GM19467 (cell line): ENCODE measurements at regions not wholly inside any gene's neighbourhood (a gene's known extent, or its start where the extent isn't known, plus 50 kb on each side); places are given as distances from the start of the nearest gene placed in this dataset.

Experiments
- ATAC-seq: cut with Tn5 transposase; IDR thresholded peaks from one replicate; pipeline ENCODE4 v1.9.1; 2021; ENCODE audit warnings: mild to moderate bottlenecking, moderate library complexity; ENCODE audit not compliant: unreplicated experiment

DNA sequence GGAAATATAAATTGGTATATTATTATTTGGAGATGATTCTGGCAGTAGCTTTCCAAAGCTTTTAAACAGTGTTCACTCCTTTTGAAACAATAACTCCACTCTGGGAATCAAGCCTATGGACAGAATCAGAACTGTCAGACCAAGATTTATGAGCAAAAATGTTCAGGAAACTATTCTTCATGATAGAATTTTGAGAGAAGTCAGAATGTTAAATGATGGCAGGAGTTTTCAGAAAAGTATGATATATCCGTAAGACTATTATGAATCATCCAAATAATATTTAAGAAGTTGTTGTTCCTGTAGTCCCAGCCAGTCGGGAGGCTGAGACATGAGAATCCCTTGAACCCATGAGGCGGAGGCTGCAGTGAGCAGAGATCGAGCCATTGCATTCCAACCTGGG lies 50.5 kb upstream of the ADGRG2 start:
- ATAC-seq = no peak

DNA sequence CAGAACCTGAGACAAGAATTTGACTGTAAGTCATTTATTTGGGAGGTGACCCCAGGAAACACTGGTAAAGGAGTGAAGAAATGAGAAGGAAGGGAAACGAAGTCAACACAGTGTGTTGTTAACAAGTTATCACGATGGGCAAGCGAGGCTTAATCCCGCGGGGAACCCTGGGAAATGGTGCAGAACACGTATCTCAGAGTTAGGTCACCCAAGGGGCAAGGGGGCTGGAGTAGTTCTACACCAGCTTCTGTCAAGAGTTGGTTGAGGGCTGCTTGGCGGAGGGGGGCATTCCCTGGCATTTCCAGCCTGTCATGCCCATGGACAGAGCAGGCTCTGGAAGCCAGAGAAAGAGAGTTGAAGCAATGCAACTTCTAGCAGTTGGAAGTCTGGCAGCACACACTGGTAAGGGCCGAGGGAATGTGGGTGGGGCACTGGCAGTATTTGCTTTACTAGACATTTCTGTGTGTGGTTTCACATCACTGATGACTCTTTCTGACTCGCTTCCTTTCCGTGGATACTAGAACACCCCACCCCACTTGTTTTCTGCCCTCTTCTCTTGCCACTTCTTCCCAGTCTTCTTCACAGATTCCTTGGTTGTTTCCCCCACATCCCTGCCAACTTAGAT lies 52.2 kb upstream of the ADGRG2 start:
- no peak for ATAC-seq

DNA sequence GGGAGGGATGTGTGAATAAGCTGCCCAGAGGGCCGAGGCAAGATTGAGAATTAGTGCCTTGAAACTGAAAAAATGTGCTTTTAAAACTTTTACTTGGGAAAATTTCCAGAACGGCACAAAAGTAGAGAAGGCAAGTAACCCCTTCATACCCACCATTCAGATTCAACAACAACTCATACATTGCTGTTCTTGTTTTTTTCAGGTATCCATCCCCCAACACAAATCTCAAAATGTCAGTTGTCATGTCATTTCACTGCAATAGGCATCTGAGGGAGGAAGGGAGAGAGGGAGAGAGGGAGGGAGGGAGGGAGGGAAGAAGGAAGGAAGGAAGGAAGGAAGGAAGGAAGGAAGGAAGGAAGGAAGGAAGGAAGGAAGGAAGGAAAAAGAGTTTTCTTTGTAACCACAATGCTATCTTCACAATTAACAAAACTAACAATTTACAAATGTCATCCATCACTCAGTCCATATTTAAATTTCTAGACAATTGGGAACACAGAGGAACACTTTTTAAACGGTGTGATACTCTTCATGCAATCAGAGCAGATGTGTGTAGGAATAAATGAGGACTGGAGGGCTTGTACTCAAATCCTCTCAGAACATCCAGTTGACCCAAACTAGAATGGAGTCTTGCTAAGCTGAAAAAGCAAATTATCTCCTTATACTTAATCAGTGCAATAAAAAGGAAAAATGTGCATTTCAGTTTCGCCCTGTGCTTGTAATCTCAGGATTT lies 54.8 kb upstream of the ADGRG2 start:
- no peak for ATAC-seq

DNA sequence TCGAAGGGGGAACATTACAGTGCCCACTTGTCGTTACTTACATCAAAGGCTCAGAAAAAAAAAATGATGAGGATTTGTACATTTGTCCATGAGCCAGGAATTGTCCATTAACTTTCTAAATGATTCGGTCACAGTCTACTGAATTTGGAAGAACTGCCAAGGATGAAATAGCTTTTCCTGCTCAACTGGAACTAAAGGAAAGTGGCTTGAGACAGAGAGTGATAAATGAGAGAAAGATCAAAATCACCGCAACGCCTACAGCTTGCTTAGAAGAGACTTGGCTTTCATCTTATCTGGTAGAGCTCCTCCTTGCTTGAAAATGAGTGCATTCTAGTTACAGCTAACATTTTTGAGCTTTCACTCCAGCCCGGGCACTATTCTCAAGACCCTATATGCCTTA lies 55.5 kb upstream of the ADGRG2 start:
- ATAC-seq = no peak

DNA sequence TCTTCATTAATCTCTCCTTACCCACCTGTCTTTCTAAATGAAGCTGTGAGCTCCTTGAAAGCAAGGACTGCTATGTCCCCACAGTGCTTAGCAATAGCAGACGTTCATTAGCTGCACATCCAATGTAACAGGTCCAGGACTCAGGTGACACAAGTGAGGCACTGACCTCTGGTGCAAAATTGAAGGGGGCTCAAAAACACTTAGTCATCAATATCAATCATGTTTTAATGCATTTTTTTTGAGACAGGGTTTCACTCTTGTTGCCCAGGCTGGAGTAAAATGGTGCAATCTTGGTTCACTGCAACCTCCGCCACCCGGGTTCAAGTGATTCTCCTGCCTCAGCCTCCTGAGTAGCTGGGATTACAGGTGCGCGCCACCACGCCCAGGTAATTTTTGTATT lies 56.1 kb upstream of the ADGRG2 start:
- ATAC-seq = no peak

DNA sequence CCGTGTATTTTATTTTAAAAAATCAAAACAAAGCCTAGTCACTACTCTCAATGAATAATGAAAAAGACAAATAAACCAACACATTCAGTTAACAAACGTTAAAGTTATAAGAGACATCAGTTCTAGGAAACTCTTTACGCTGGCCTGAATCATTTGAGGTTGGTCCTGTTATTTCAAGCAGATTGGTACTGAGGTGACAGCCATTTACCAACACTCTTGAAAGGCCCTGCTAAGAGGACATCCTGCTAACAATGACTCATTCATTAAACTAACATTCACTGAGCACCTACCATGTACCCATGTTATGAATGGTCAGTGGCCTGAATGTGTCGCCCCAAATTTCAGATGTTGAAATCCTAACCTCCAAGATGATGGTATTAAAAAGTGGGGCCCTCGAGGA lies 57.1 kb upstream of the ADGRG2 start:
- ATAC-seq = no peak

DNA sequence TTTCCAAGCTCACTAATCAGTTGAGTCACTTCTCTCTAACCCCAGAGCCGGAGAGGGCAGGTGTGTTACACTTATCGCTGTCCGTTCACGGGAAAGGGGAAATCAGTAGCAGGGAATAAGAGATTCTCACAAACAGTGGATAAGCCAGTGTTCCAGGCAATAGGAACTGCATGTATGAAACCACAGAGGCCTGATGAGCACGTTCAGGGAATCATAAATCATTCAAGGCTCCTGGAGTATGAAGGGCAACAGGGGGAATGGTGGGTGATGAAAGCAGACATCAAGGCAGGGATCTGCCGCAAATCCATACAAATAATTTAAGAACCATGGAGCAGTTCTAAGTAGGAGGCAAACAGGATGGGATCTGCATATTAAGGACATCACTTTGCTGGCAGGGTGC lies 59.1 kb upstream of the ADGRG2 start:
- ATAC-seq = no peak

DNA sequence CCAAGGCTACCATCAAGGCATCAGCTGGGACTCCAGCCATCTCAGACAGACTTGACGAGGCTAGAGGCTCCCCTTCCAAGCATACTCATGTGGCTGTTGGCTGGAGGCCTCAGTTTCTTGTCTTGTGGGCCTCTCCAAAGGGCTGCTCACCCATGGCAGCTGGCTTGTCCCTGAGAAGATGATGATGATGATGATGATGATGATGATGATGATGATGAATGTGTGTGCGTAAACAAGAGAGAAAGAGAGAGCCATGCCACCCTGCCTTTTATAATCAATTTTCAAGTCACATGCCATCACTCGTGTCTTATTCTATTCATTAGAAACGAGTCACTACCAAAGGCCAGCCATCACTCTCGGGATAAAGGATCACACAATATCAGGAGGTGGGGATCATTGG lies 60.5 kb upstream of the ADGRG2 start:
- no peak for ATAC-seq

DNA sequence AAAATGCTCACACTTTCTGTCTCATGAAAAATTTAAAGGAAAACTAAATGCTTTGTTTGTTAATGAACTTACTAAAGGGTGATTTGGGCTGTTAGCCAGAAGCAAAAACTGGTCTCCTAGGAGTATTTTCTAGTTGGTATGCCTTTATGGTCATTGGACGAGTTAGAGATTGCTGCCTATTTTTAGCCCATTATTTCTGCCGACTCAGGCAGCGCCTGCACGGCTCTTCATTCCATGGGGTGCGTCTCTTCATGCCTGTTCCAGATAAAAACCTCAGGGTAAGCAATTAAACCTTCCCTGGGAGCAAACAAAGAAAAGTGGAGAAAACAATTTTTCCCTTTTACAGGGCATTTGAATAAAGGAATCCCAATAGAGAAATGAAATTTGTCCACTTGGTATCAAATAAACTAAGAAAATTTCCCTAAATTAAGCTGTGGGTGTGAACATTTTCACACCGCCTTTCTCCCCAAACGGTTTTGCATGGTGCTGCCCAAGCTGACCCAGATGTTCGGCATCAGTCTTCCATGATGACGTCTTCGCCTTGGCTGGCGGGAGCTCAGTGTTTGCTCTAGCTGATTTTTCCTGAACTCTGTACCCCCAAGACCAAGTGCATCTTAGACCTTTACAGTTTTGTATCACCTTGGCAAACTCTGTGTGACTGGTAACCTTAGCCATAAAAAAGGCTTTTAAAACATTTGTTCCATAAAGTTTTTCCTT lies 61.7 kb upstream of the ADGRG2 start:
- ATAC-seq = no peak

DNA sequence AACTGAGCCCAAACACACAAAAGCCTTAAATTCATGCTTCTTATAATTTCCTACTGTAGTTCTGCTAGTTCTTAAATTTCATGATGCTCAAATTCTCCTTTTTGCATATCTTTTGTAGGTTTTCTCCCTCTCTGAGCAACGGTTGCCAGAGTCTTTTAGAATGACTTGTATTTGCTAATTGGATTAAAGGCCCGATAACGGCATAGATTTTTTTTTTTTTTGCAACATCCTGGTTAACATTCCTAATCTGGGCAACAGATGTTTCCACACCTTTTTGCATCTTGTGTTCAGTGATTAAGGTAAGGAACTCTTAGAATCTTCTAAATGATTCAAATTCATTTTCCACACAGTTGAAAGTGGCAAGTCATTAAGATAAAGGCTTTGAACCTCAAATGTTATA lies 66.3 kb upstream of the ADGRG2 start:
- ATAC-seq = no peak

DNA sequence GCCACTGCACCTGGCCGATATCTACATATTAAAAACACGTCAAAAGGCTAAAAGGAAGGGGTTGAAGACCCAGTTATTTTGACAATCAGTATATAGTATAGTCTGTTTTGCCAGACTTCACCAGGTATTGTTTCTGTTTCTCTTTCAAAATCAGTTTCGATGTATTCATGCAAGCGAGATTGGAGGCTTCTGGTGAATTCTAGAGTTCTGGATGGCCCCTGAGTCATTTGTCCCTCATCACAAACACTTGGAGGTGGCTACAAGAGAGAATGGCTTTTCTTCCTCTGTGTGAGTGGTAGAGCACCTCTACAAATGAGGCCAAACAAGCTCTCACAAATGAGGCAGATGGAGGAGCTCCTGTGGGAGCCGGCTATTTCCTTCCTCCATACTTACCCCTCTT lies 68.6 kb upstream of the ADGRG2 start:
- no peak for ATAC-seq

DNA sequence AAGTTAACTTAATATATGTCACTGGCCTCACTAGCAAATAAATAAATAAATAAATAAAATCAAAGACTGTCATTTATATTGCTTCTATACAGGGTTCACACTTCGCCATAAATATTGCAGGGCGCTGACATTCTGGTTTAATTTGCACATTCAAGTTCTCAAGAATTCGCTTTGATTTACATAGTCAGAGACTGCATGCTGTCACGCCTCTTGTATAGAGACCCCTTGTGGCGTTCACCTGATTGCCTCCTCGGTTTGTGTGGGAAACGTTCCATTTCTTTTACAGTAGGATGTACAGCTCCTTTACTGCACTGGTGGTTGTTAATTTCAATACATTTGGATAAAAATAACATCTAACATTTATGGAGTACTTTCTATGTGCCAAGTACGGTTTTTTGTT lies 71.3 kb upstream of the ADGRG2 start:
- no peak for ATAC-seq

DNA sequence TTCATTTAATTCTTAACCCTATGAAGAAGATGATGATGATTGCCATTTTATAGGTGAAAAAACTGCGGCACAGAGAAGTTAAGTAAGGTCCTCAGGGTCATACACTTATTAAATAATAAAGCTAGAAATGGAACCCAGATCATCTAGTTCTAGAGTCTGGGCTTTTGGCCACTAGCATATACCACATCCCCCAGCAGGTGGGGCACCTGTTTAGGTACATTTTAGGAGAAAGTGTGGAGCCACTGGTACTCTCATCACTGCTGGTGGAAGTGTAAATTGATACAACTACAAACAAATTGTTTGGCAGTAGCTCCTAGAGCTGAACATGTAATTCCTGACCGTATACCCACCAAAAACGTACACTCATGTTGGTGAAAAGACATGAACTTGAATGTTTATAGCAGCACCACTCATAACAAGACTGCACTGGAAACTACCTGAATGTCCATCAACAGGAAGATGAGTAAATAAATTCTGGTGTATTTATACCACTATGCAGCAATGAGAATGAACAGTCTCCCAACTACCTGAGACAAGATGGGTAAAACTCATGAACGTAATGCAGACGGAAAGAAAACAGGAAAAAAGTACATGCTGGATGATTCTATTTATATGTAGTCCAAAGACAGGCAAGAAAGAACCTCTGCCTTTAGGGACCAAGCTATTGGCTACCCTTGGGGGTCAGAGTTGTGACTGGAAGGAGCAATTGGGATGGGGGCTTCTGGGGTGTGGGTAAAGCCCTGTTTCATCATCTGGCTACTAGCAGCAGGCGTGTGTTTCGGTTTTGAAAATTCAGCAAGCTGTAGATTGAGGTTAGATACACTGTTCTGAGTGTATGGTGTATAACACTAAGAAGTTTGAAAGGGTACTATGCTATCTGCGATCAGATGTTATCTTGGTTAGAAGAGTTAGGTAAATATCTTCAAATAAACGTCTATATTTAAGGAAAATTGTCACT lies 72.3 kb upstream of the ADGRG2 start:
- ATAC-seq = no peak

DNA sequence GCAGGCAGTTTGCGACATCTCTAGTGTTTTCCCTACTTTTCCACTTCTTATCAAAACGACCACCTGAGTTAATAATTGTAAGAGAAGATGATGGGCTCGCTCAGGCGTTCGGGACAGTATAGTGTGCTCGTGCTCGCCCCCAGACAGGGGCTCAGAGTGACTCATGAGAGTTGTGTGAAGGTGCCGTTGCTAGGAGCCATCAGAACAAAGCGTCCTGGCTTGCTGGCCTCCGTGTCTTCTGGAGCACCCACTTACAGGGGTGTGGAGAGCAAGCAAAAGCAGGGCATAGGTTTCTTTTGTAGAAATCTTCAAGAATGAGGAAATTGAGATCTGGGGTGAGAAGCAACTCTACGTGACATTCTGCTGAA lies 73.0 kb upstream of the ADGRG2 start:
- ATAC-seq = peak; percentile 45

DNA sequence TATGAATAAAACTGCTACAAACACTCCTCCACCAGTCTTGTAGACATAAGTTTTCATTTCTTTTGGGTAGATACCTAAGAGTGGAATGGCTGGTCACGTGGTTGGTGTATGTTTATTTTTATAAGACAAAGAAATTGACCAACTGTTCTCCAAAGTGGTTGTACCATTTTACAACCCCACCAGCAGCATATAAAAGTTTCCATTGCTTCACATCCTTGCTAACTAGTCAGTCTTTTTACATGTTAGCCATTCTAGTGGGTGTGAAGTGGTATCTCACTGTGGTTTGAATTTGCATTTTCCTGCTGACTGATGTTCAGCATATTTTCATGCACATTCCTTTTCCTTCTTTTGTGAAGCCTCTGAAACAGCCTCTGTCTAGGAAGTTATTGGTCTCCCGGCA lies 76.2 kb upstream of the ADGRG2 start:
- ATAC-seq = no peak

DNA sequence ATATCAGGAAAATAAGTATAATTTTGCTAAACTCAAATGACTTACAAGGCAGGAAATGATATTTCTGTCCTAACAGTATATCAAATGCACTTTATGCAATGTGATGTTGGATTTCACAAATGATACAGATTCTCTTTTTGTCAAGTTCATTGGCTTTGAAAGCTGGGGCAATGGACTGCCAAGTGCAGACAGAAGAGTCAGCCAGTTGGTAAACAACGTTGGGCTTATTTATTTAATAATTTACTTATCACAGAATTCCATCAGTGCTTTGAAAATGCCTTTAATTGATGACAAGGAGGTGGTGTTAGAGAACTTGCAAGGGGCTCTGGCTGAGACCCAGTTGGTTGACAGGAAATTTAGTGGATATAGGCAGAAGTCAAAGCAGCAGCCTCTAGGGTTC lies 79.9 kb upstream of the ADGRG2 start:
- no peak for ATAC-seq

DNA sequence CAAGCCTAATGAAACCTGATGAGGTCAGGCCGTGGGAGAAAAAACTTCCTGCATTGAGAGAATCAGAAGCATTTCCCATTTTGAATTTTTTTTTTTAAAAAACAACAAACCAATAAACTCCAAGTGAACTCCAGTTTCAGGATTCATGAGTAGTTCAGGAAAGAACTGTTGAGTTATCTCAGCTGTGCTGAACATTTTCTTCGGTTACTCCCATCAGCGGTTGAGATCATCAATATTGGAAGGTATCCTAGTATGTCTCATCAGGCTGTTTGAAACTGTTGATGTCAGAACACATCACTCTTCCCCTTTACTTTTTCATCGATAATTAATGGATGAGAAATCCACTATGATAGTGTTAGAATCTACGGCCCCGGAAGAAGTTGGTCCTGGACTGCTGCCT lies 82.4 kb upstream of the ADGRG2 start:
- ATAC-seq = no peak

DNA sequence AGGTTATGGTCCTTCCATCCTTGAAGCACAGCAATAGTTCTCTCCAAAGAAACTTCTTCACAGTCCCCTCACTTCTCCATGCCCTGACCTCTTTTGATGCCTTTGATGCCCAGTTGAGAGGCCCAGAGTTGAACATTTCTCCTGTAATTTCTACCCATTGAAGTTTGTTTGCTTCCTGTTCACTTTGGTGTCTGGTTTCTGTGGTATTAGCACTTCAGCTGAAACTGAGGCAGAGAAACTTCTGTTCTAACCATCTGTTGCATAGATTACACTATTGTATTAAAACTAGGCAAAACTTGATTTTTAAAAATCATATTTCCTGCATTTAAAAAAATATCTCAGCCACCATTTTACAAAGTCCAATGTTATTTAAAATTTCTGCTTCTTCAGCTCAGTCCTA lies 89.8 kb upstream of the ADGRG2 start:
- ATAC-seq = no peak

DNA sequence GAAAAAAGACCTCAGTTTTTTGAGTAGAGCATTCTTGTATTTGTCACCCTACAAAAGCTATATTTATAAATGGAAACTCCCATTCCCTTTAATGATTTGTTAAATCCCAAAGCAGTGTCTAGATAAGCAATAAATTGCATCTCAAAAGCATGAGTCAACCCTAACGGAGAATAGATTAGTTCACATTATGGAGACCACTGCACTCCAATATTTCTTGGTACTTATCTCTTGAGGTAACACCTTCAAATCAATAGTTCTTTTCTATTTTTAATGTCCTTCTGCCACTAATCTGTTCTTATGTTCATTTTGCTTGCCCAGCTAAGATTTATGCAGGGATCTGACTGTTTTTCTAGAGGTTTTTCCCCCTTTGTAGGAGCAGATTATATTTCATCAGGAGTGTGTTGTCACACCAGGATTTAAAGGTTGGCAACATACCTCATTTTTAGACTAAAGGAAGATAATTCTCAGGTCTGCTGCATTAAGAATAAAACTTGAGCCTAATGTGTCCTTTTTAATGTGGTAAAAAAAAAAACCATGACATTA lies 91.4 kb upstream of the ADGRG2 start:
- ATAC-seq = no peak

DNA sequence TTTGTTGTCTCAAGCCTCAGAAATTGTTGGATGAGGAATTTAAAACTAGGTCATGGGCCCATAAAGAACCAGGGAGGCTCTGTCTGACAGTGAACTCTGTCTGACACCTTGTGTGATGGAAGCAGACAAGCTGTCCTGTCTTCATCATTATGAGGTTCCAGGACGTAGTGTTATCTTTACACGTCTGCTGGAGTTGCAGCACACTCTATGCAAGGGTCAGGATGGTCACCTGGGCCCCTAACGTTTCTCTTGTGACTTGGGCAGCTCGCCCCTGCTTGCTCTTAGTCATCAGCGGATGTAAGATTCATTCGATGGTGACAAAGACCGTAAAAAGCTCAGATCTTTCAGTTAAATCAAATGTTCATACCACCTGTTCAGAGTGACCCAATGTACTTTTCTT lies 92.0 kb upstream of the ADGRG2 start:
- no peak for ATAC-seq

DNA sequence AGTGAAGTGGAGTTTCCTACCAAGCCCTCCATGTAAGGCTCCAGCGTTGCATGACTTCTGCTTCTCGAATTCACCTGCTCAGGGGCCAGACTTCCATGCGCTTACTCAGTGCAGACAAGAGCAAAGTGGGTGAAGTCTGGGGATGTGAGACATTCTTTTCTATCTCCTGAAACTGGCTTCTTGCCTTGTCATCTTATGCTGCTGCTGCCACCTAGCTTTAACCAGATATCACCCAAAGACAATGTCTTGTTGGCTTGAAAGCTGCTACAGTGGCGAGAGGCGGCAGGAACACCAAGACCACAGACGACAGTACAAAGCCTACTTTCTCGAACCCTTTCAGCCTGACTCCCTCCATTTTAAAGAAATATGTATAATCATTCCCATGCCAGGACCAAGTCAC lies 103.6 kb upstream of the ADGRG2 start:
- no peak for ATAC-seq
